NCI-H128 (cell line): ENCODE measurements at regions not wholly inside any gene's neighbourhood (a gene's known extent, or its start where the extent isn't known, plus 50 kb on each side); places are given as distances from the start of the nearest gene placed in this dataset.
A peak's percentile ranks its signal among the peaks of the same experiment; 100 is the strongest.
"Not testable (repeated sequence)": the region's sequence is repeated elsewhere in the genome, so short reads cannot be mapped to it uniquely, and the experiment has no call there.

Experiments used
- DNase-seq: peaks from one replicate; lab custom pipeline; 2025; ENCODE audit not compliant: unreplicated experiment; lab: John Stamatoyannopoulos, UW

- no peak for DNase-seq
Observed at GRCh38 chr9:82880336-82881050, 182.4 kb downstream of the RASEF start.

- no peak for DNase-seq
Observed at GRCh38 chr9:82882138-82882537, 180.8 kb downstream of the RASEF start.

- no peak for DNase-seq
Observed at GRCh38 chr9:82882748-82883147, 180.2 kb downstream of the RASEF start.

GRCh38 chr9:82883436-82883835 is 179.5 kb downstream of the RASEF start:
- no peak for DNase-seq

GRCh38 chr9:82883974-82884373 is 179.0 kb downstream of the RASEF start:
- not testable (repeated sequence) for DNase-seq

GRCh38 chr9:82890401-82890800 is 172.5 kb downstream of the RASEF start:
- no peak for DNase-seq

GRCh38 chr9:82890865-82891264 is 172.1 kb downstream of the RASEF start:
- no peak for DNase-seq

- DNase-seq, result no peak
Observed at GRCh38 chr9:82891321-82891720, 171.6 kb downstream of the RASEF start.

GRCh38 chr9:82893549-82893948 is 169.4 kb downstream of the RASEF start:
- DNase-seq, result no peak

- no peak for DNase-seq
Observed at GRCh38 chr9:82894548-82894947, 168.4 kb downstream of the RASEF start.

GRCh38 chr9:82894961-82895821 is 167.8 kb downstream of the RASEF start:
- no peak for DNase-seq

- no peak for DNase-seq
Observed at GRCh38 chr9:82895822-82896110, 167.2 kb downstream of the RASEF start.

GRCh38 chr9:82903503-82903902 is 159.4 kb downstream of the RASEF start:
- no peak for DNase-seq

- DNase-seq, result no peak
Observed at GRCh38 chr9:82911996-82912395, 150.9 kb downstream of the RASEF start.

GRCh38 chr9:82912645-82913044 is 150.3 kb downstream of the RASEF start:
- no peak for DNase-seq

GRCh38 chr9:82916238-82916637 is 146.7 kb downstream of the RASEF start:
- DNase-seq, result not testable (repeated sequence)

- DNase-seq, result no peak
Observed at GRCh38 chr9:82920154-82920553, 142.8 kb downstream of the RASEF start.

- no peak for DNase-seq
Observed at GRCh38 chr9:82922686-82923085, 140.3 kb downstream of the RASEF start.

- DNase-seq, result peak; percentile 97
Observed at GRCh38 chr9:82923092-82923911, 139.6 kb downstream of the RASEF start.

- DNase-seq, result no peak
Observed at GRCh38 chr9:82923912-82924605, 138.9 kb downstream of the RASEF start.
